ENCODE measurements at regions not wholly inside any gene's neighbourhood (a gene's known extent, or its start where the extent isn't known, plus 50 kb on each side); places are given as distances from the start of the nearest gene placed in this dataset.

- no peak for DNase-seq
These were observed 396.0 kb downstream of the IRS2 start for GRCh38 chr13:109390391-109390790.

DNA sequence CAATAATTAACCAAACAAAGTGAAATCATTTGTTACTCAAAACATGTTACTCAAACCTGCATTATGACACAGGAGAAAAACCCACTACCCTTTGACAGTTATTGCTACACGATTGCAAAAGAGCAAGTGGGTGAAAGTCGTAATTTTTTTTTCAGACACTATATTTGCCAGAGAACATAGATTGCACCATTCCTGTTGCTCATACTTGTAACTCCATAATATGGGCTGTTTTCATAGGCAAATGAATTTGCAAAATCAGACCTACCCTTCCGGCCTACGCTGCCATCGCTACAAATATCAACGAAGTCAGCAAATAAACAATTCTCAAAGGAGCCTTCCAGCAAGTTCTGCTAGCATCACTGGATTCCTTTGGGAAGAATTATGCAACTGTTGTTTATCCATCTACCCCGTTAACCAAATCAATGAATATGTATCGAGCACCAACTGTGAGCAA is 396.5 kb downstream of the IRS2 start:
- DNase-seq, result no peak

DNA sequence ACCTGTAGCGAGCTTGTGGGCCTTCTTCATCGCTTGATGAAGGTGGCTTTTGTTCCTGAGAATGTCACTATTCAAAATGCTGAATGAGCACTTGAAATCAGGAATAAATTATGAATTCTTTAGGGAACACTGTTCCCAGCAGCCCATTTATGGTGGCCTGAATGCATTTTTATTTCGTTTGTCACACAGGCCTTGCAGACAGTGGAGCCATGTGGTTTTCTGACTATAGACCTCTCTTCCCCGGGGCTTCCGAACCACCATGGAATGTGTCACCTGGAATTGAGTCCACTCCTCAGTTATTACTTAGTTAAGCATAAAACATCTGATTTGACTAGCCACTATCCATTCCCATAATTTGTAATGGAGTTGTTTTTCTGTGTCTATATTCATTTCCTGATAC is 396.9 kb downstream of the IRS2 start:
- DNase-seq, result no peak

DNA sequence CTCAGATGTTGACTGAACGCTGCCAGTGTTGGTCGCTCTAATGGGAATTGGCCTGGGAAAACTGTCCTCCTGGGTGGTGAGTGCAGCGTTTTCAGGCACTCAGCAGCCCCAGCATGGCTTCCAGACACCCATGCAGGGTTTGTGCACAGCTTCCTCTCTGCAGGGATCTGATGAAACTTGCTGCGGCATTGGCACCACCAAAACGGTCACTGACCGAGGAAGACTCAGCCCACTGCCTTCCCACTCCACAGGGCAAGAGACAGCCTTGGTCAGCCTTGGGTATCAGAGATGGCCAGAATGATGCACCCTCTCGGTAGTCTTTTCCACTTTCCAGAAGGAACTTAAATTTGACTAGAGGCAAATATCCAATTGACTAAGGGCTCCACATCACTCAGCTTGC is 398.9 kb downstream of the IRS2 start:
- no peak for DNase-seq

DNA sequence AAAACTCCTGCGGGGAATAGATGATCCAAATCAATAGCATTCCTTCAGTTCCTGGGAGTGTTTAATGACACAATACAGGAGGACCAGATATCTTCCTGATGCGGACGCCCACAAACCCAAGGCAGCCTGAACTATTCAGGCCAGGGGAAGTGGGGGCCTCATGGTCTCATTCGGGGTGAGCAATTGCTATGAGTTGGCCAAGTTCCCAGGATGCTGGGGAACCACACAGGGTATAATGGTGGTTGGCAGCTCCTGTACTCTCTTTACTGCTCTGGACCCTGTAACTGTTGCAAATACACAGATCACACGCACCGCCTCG is 401.2 kb downstream of the IRS2 start:
- DNase-seq, result no peak

DNA sequence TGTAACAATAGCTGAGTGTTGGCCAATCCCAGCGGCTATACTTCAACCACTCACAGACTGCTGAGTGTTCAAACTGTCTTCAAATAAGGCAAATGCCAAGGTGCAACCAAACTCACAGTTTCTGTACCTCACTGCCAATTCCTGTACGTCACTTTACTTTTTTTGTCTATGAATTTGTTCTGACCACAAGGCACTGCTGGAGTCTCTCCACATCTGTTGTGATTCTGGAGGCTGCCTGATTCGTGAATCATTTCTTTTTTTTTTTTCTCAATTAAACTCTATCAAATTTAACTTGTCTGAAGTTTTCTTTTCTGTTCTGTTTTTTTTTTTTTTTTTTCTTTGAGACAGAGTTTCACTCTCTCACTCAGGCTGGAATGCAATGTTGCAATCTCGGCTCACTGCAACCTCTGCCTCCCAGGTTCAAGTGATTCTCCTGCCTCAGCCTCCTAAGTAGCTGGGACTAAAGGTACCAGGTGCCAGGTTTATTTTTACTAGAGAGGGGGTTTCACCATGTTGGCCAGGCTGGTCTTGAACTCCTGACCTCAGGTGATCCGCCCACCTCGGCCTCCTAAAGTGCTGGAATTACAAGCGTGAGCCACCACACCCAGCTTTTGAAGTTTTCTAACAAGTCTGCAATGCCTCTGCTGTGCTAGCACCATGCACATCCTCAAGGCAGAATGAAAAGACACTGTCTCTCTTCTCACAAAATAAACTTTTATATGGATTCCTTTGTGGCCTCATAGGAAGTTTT is 401.7 kb downstream of the IRS2 start:
- no peak for DNase-seq

DNA sequence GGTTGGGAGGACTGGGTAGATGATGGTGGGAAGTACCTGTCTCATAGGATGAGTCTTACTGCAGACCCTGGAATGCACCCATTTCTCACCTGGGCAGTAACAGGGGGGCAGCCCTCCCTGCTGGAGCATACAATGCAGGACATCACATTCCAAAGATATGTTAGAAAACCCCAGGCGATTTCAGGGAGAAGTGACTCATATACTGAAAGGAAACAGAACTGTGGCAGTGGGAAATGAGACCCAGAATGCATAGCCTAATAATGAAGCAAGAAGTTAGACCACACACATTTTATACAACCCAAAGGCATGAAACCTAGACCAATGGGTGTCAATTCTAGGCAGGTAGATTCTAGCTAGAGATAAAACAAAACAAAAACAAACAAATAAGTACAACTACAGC is 402.7 kb downstream of the IRS2 start:
- DNase-seq, result no peak

GRCh38 chr13:109381546-109382180 is 404.7 kb downstream of the IRS2 start:
- no peak for DNase-seq

DNA sequence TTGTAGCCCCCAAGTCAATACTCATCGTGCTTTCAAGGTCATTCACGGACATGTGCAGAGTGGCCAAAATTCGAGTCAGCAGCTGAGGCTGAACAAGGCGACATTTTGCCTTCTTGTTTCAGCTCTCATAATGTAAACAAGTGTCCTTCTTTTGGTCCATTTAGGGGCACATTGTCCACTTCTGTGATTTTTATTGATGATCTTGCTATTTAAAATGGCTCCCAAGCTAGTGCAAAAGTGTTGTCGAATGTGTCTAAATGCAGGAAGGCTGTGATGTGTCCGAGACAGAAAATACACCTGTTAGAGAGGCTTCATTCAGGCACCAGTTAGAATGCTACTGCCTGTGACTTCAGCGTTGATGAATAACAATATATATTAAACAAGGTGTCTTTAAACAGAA is 405.9 kb downstream of the IRS2 start:
- DNase-seq, result no peak

DNA sequence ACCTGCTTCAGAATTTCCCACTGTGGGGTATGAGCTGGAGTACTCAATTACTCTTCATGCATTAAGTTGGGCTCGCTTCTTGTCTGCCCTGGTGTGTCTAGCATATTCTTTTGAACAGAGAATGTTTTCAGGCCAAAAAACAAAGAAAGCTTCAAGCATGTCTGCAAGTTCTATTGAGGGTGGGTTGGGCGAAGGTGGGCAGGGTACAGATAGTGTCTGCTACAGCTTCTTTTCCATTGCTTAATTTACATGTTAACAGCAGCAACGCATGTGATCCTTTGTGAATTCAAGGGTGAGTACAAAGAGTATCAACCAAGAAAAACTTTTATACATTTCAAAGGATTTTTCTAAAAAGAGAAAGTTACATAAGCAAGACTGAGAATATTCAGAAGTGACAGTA is 406.5 kb downstream of the IRS2 start:
- no peak for DNase-seq

GRCh38 chr13:109376936-109377335 is 409.4 kb downstream of the IRS2 start:
- no peak for DNase-seq

GRCh38 chr13:109374609-109375200 is 411.7 kb downstream of the IRS2 start:
- DNase-seq, result no peak

DNA sequence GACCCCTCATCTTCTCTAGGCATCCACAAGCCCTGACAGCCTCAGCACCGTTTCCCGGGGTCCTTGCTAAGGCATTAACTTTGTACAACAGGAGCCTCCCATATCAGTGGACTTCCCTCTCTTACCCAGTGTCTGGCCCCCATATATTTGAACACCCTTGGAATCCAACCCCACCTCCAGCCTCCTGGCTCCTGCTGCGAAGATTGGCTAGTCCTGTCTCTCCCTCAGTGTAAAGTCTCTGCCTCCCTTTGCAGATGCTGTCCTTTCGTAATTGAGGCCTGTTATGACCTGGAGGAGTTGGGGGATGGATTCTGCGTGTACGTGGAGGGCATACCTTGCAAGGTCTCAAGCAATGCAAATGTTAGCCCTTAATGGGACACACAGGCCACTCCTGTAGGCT is 413.7 kb downstream of the IRS2 start:
- no peak for DNase-seq

GRCh38 chr13:109371066-109371465 is 415.3 kb downstream of the IRS2 start:
- no peak for DNase-seq

DNA sequence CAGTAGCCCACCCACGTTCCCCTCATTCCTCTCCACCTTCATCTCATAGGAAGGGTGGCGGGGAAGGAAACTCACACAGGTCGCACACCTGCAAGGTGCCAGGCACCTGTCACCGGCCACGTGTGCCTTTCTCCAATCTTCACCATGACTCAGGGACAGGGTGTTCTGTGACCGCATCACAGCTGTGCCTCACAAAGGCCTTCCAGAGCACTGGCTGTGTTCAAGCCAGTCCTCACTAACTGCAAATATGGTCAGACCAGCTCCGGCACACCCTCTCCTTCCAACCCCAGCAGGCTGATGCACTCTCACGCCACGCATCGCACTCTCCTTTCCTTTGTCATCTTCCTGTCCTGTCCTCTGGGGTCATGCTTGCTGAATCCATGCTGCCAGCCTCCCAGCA is 415.9 kb downstream of the IRS2 start:
- DNase-seq, result no peak

DNA sequence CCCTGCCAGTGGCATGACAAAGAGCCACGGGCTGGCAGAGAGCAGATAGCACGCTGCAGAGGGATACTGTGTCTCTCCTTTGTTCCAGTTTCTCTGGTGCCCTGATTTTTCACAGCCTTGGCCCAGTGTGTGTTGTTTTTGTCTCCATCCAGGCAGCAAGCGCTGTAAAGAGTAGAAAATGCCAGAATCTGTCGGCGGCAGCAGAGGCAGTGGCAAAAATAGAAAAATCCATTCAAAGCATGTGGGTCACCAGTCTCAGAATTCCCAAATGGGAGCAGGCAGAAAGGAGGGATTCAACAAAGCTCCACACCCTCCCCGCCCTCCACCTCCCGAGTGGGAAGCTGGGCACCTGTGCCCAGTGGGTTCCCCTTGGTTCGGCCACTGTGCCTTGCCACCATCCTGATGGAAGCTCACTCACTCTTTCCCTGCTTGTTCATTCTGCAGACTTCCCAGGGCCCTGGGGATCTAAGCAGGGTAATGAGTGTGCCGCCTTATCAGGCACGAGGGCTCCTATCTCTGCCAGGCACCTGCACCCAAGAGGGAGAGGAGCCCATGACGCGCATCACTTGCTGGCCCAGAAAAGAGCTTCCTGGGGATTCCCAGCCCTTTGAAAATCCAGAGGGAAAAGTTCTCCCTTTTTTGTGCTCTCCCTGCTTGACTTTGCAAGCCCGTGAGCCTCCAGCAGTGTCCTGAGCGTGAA is 416.9 kb downstream of the IRS2 start:
- no peak for DNase-seq

DNA sequence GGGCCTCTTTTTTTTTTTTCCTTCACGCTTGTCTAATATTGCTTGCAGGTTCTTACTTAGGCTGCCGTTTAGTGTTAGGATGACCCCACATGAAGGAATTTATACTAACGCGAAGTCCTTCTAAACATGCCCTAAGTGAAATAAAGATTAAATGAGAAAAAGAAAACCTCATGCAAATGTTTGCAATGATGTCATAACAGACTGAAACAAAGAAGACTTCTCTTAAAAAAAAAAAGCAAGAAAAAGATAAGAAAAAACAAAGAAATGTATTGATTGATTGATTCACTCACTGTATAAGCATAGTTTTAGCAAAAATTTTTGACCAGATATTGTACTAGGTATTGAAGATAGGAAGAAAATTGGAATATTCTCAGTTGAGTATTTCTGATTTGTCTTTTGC is 418.2 kb downstream of the IRS2 start:
- DNase-seq, result no peak

DNA sequence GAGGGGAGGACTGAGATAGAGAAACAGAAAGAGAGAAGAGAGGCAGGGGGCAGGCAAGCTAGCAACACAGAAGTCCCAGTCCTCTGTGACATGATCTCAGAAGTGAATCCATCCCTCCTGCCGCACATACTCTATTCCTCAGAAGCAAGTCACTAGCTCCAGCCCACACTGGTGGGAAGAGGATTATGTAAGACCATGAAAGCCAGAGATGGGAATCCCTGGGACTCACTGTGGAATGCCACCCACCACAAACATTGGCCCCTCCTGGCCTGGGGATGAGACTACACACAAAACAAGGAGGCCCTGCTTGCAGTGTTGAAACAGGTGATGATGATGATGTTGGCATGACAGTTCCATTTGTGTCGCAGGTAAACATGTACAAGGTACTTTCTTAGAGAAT is 419.9 kb downstream of the IRS2 start:
- no peak for DNase-seq

DNA sequence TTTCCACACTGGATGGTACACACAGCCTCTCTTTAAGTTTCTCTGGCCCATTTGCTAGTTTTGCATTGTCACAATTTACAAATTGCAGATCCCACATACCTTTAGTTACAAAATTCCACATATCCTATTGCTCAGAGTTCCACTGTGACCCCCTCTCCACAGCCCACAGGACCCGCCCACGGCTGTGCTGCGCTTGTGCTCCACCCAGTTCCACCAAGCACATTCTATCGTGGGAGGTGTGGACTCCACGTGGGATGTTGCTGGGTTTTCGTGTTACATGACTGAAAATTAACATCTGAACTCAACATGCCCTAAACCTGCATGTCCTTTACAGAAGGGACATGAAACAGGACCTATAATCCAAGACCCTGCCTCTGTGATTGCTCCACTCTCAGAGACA is 423.0 kb downstream of the IRS2 start:
- DNase-seq, result no peak

GRCh38 chr13:109362616-109363015 is 423.8 kb downstream of the IRS2 start:
- no peak for DNase-seq

GRCh38 chr13:109361562-109362289 is 424.7 kb downstream of the IRS2 start:
- DNase-seq, result no peak

- DNase-seq, result no peak
These were observed 428.5 kb downstream of the IRS2 start for GRCh38 chr13:109357751-109358471.

All from central memory CD4-positive, alpha-beta T cell (primary cell).